HepG2 (cell line): ENCODE measurements at regions not wholly inside any gene's neighbourhood (a gene's known extent, or its start where the extent isn't known, plus 50 kb on each side); places are given as distances from the start of the nearest gene placed in this dataset.

Experiments
- ATAC-seq: fragments of 200-7000 bp; cut with Tn5 transposase; 3 replicates; pipeline ENCODE4 v1.9.1; 2020; ENCODE audit warnings: mild to moderate bottlenecking, moderate library complexity
- BruUV-seq: library from RNA; stranded (reverse); fragments of 400-500 nt; replicated peaks from 2 replicates; lab custom pipeline; 2021; lab: Mats Ljungman, UMichigan
- CTCF ChIA-PET: fragments of 300-600 bp; formaldehyde crosslinking; extraction: SDS; loops from one replicate; lab custom pipeline; 2021; ENCODE audit warnings: low total read pairs, inconsistent platforms, low intra/inter-chr PET ratio; lab: Yijun Ruan, JAX
- POLR2A ChIA-PET: fragments of 350-600 bp; sonication (Branson Sonifier 250); formaldehyde crosslinking; loops from one replicate; lab custom pipeline; 2020; ENCODE audit warnings: antibody characterized with exemption, inconsistent platforms; lab: Yijun Ruan, JAX
- DNase-seq: peaks from one replicate; pipeline ENCODE4 v3.0.0-alpha.2; 2015; ENCODE audit warnings: low spot score
- FAIRE-seq: peaks from 3 replicates; lab custom pipeline; 2011; peaks lifted over from hg19 to GRCh38; lab: Jason Lieb, UNC
- H2AFZ ChIP-seq: one replicate; pipeline ENCODE4 v1.6.1; 2011; ENCODE audit warnings: low read length, inconsistent platforms
- H3K27ac ChIP-seq: fragments of 300-600 bp; 3 replicates; pipeline ENCODE4 v1.8.0; 2011; ENCODE audit warnings: mixed run types, mild to moderate bottlenecking, mixed read lengths, low read length, inconsistent platforms; ENCODE audit not compliant: insufficient read depth; ENCODE audit errors: extremely low read length
- H3K27me3 ChIP-seq, 2 experiments: fragments of 200-600 bp in 1 of 2; 2 replicates in 1 of 2; 3 replicates in 1 of 2; pipeline versions ENCODE4 v1.6.0 to v1.8.0; 2011; ENCODE audit warnings: low read length in 2 of 2, mild to moderate bottlenecking in 2 of 2, moderate library complexity in 2 of 2, inconsistent platforms in 1 of 2; ENCODE audit not compliant: insufficient read depth in 2 of 2, control insufficient read depth in 1 of 2
- H3K36me3 ChIP-seq, 2 experiments: fragments of 200-600 bp in 1 of 2; replicated peaks in 1 of 2; 2 replicates in 1 of 2; 3 replicates in 1 of 2; pipeline versions ENCODE4 v1.5.1 to v1.8.0; 2011; ENCODE audit warnings: low read length in 2 of 2, inconsistent platforms in 1 of 2; ENCODE audit not compliant: insufficient read depth in 2 of 2, control insufficient read depth in 1 of 2
- H3K4me1 ChIP-seq: 2 replicates; pipeline ENCODE4 v1.5.1; 2012; ENCODE audit warnings: low read length, inconsistent platforms; ENCODE audit not compliant: insufficient read depth
- H3K4me2 ChIP-seq: 2 replicates; pipeline ENCODE4 v1.6.0; 2011; ENCODE audit warnings: low read depth, low read length, inconsistent platforms
- H3K4me3 ChIP-seq, 3 experiments: fragments of 200-600 bp in 1 of 3; sonication (generic), shearing (Covaris generic) in 1 of 3; replicated peaks in 1 of 3; 2 replicates each; pipeline ENCODE4 v1.5.1; 2011 to 2016; ENCODE audit warnings: low read length in 3 of 3, inconsistent platforms in 2 of 3, low read depth in 2 of 3, mild to moderate bottlenecking in 2 of 3, control low read depth in 1 of 3, mixed read lengths in 1 of 3; ENCODE audit not compliant: insufficient read depth in 1 of 3
- H3K79me2 ChIP-seq: one replicate; pipeline ENCODE4 v1.6.1; 2011; ENCODE audit warnings: low read length, inconsistent platforms; ENCODE audit not compliant: insufficient read depth
- H3K9ac ChIP-seq: 2 replicates; pipeline ENCODE4 v1.6.0; 2011; ENCODE audit warnings: mild to moderate bottlenecking, low read depth, low read length, inconsistent platforms; ENCODE audit not compliant: insufficient read depth
- H3K9me3 ChIP-seq: 2 replicates; pipeline ENCODE4 v1.5.1; 2012; ENCODE audit warnings: mild to moderate bottlenecking, low read length
- H4K20me1 ChIP-seq: 2 replicates; pipeline ENCODE4 v1.6.0; 2011; ENCODE audit warnings: inconsistent platforms, mild to moderate bottlenecking, low read length, moderate library complexity; ENCODE audit not compliant: insufficient read depth
- CHCHD3 ChIP-seq: sonication (generic); formaldehyde crosslinking; IDR thresholded peaks from 2 replicates; pipeline ENCODE4 v1.8.0; 2022; ENCODE audit warnings: mild to moderate bottlenecking, missing genetic modification reagents, moderate library complexity
- DMTF1 ChIP-seq: sonication (generic); formaldehyde crosslinking; IDR thresholded peaks from 2 replicates; pipeline ENCODE4 v1.4.0; 2020; ENCODE audit warnings: mild to moderate bottlenecking, missing genetic modification reagents
- GLI4 ChIP-seq: sonication (generic); formaldehyde crosslinking; IDR thresholded peaks from 2 replicates; pipeline ENCODE4 v1.5.1; 2020; ENCODE audit warnings: missing genetic modification reagents, mild to moderate bottlenecking, moderate library complexity, borderline replicate concordance
- SIX1 ChIP-seq: sonication (generic); formaldehyde crosslinking; IDR thresholded peaks from 2 replicates; pipeline ENCODE4 v1.4.0; 2020; ENCODE audit warnings: missing genetic modification reagents, borderline replicate concordance
- ZNF543 ChIP-seq: sonication (generic); formaldehyde crosslinking; IDR thresholded peaks from 2 replicates; pipeline ENCODE4 v1.4.0; 2020; ENCODE audit warnings: mild to moderate bottlenecking, missing genetic modification reagents
- ZNF629 ChIP-seq: sonication (generic); formaldehyde crosslinking; conservative IDR thresholded peaks from 2 replicates; pipeline ENCODE4 v1.5.0; 2020; ENCODE audit warnings: missing genetic modification reagents
- WGBS: methylation state at CpG from one replicate; pipeline ENCODE4 v1.1.6; 2017; ENCODE audit warnings: low lambda C conversion rate; 5-methylcytosine and 5-hydroxymethylcytosine counted together
- in situ Hi-C: cut with HindIII; loops from 2 replicates; pipeline ENCODE4 v1.10.0; 2017; ENCODE audit warnings: low pct_unique_long_range_greater_than_20kb; ENCODE audit not compliant: extremely low pct_ligation_motif_present
- intact Hi-C: fragments of 100-400 bp; cut with micrococcal nuclease; formaldehyde crosslinking; loops from one replicate; pipeline ENCODE4 v1.10.0; 2022; ENCODE audit not compliant: unreplicated experiment
- TF ChIP-seq, protein P1 (sequence below): sonication (generic); formaldehyde crosslinking; IDR thresholded peaks from 2 replicates; pipeline ENCODE4 v1.4.0; 2020; ENCODE audit warnings: mild to moderate bottlenecking, low read depth, missing genetic modification reagents

GRCh38 chr6:143621876-143622605 lies 55.7 kb upstream of the PHACTR2 start:
- in situ Hi-C loops = no loop called here
- no TSS peak for BruUV-seq

GRCh38 chr6:143621159-143621873 lies 56.4 kb upstream of the PHACTR2 start:
- H3K79me2 ChIP-seq = no peaks in the 10 kb centered on the region
- H3K27me3 ChIP-seq = no peaks in the 10 kb centered on the region
- 89% methylated on average over 8 of the region's 8 CpGs for WGBS
- TF ChIP-seq DMTF1 (CRISPR knock-in tag) = no peak
- TF ChIP-seq, protein P1, sequence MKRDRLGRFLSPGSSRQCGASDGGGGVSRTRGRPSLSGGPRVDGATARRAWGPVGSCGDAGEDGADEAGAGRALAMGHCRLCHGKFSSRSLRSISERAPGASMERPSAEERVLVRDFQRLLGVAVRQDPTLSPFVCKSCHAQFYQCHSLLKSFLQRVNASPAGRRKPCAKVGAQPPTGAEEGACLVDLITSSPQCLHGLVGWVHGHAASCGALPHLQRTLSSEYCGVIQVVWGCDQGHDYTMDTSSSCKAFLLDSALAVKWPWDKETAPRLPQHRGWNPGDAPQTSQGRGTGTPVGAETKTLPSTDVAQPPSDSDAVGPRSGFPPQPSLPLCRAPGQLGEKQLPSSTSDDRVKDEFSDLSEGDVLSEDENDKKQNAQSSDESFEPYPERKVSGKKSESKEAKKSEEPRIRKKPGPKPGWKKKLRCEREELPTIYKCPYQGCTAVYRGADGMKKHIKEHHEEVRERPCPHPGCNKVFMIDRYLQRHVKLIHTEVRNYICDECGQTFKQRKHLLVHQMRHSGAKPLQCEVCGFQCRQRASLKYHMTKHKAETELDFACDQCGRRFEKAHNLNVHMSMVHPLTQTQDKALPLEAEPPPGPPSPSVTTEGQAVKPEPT (CRISPR knock-in tag) = no peak
- peak; percentile 75 for TF ChIP-seq ZNF629
- TF ChIP-seq CHCHD3 (CRISPR knock-in tag) = no peak
- TF ChIP-seq GLI4 = no peak
- no peak for TF ChIP-seq SIX1 (CRISPR knock-in tag)
- DNase-seq = no peak
- CTCF ChIA-PET = no interaction called here
- H3K9me3 ChIP-seq = no peaks in the 10 kb centered on the region
- H3K4me3 ChIP-seq = no peak overlapping the region
- ATAC-seq = no peak
- BruUV-seq = no TSS peak
- no peak overlapping the region for H3K9ac ChIP-seq
- no peak overlapping the region for H3K27ac ChIP-seq
- FAIRE-seq = no peak
- H3K4me2 ChIP-seq = no peak overlapping the region
- intact Hi-C loops (no loop called here), in situ Hi-C loops (no loop called here)
- H4K20me1 ChIP-seq = no peaks in the 10 kb centered on the region
- H3K4me1 ChIP-seq = peaks cover 17% of the 10 kb centered on the region
- H2AFZ ChIP-seq = no peak overlapping the region
- H3K36me3 ChIP-seq = no peaks in the 10 kb centered on the region
- POLR2A ChIA-PET = interaction anchor here (1.4 kb wide), 1 partner anchor 222 kb away, joined by 3 read pairs; the partner anchor contains the start of gene LTV1

More at GRCh38 chr6:143621876-143622605, 55.7 kb upstream of the PHACTR2 start:
- H3K9ac ChIP-seq = no peak overlapping the region
- H2AFZ ChIP-seq = no peak overlapping the region
- TF ChIP-seq ZNF543 (CRISPR knock-in tag) = no peak
- DNase-seq = no peak
- POLR2A ChIA-PET = no interaction called here
- H3K9me3 ChIP-seq = no peaks in the 10 kb centered on the region
- H3K4me2 ChIP-seq = no peak overlapping the region
- H3K36me3 ChIP-seq = no peaks in the 10 kb centered on the region
- 87% methylated on average over 7 of the region's 7 CpGs for WGBS
- FAIRE-seq = no peak
- intact Hi-C loops = no loop called here
- no peak overlapping the region for H3K4me3 ChIP-seq
- H3K4me1 ChIP-seq = peaks cover 17% of the 10 kb centered on the region
- H3K27me3 ChIP-seq = no peaks in the 10 kb centered on the region
- H3K79me2 ChIP-seq = no peaks in the 10 kb centered on the region
- ATAC-seq = no peak
- H3K27ac ChIP-seq = no peak overlapping the region
- no peaks in the 10 kb centered on the region for H4K20me1 ChIP-seq
- CTCF ChIA-PET = no interaction called here
